Mammary epithelial cell (primary cell): ENCODE measurements at regions not wholly inside any gene's neighbourhood (a gene's known extent, or its start where the extent isn't known, plus 50 kb on each side); places are given as distances from the start of the nearest gene placed in this dataset.

Experiments used
- EZH2 ChIP-seq: IDR thresholded peaks from 2 replicates; pipeline ENCODE4 v1.6.1; 2012; ENCODE audit warnings: low read length, inconsistent platforms, borderline replicate concordance
- TF ChIP-seq, protein P1 (sequence below), 2 donors: IDR thresholded peaks in 1 of 2; conservative IDR thresholded peaks in 1 of 2; 2 replicates each; pipeline ENCODE4 v1.5.1; 2011 to 2012; ENCODE audit warnings: inconsistent platforms in 2 of 2, low read length in 2 of 2, mild to moderate bottlenecking in 2 of 2, control low read depth in 1 of 2, low read depth in 1 of 2; ENCODE audit not compliant: insufficient read depth in 1 of 2; ENCODE audit errors: extremely low read depth in 1 of 2

DNA sequence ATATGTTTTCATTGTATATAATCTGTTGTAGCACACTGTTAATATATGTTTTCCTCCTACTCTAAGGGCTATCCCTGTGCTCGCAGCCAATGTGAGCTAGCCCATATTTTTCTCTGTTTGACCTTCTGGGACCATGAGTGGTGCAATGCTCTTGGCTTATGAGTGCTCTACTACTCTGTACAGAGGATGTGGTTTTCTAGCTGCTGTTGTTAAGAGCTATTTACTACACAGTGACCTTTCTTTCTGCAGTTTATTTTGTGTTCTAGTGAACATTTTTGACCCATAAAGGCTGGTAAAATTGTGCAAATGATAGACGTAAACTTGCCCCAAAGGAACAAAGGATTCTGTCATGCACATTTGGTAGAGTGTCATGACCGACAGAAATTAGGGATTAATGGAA, 84.1 kb upstream of the CPHXL start:
- TF ChIP-seq, protein P1, sequence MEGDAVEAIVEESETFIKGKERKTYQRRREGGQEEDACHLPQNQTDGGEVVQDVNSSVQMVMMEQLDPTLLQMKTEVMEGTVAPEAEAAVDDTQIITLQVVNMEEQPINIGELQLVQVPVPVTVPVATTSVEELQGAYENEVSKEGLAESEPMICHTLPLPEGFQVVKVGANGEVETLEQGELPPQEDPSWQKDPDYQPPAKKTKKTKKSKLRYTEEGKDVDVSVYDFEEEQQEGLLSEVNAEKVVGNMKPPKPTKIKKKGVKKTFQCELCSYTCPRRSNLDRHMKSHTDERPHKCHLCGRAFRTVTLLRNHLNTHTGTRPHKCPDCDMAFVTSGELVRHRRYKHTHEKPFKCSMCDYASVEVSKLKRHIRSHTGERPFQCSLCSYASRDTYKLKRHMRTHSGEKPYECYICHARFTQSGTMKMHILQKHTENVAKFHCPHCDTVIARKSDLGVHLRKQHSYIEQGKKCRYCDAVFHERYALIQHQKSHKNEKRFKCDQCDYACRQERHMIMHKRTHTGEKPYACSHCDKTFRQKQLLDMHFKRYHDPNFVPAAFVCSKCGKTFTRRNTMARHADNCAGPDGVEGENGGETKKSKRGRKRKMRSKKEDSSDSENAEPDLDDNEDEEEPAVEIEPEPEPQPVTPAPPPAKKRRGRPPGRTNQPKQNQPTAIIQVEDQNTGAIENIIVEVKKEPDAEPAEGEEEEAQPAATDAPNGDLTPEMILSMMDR (conservative IDR thresholded peaks at IDR 0.05 in 1 of 2, IDR thresholded peaks at IDR 0.05 in 1 of 2; ENCODE audit: extremely low read depth in 1 of 2, insufficient read depth in 1 of 2, low read depth in 1 of 2, low read length in 2 of 2) = no peak
- TF ChIP-seq EZH2 = no peak
